Left lung (tissue), 4 donors: ENCODE measurements at regions not wholly inside any gene's neighbourhood (a gene's known extent, or its start where the extent isn't known, plus 50 kb on each side); places are given as distances from the start of the nearest gene placed in this dataset.

ENCODE experiments used
- ATAC-seq: fragments of 200-7000 bp; cut with Tn5 transposase; one replicate; pipeline ENCODE4 v1.9.1; 2020; ENCODE audit warnings: moderate library complexity
- DNase-seq, 4 donors: peaks; one replicate each; pipeline ENCODE4 v3.0.0-alpha.2; 2013 to 2020
- H3K27ac ChIP-seq, 2 donors: fragments of 200-600 bp; sonication (generic) in 1 of 2; one replicate each; pipeline versions ENCODE4 v1.5.0 to v1.8.0; 2020 to 2021
- H3K27me3 ChIP-seq, 2 donors: fragments of 200-600 bp; sonication (generic) in 1 of 2; one replicate each; pipeline versions ENCODE4 v1.5.0 to v1.8.0; 2020 to 2021
- H3K36me3 ChIP-seq, 2 donors: fragments of 200-600 bp; sonication (generic) in 1 of 2; one replicate each; pipeline versions ENCODE4 v1.5.0 to v1.8.0; 2020 to 2021
- H3K4me1 ChIP-seq, 2 donors: fragments of 200-600 bp; one replicate each; pipeline ENCODE4 v1.8.0; 2021
- H3K4me3 ChIP-seq, 2 donors: fragments of 200-600 bp; sonication (generic) in 1 of 2; one replicate each; pipeline versions ENCODE4 v1.5.0 to v1.8.0; 2020 to 2021; ENCODE audit warnings: mild to moderate bottlenecking in 1 of 2
- H3K9me3 ChIP-seq, 2 donors: fragments of 200-600 bp; sonication (generic) in 1 of 2; one replicate each; pipeline versions ENCODE4 v1.5.0 to v1.8.0; 2020 to 2021
- intact Hi-C, 2 donors: fragments of 100-400 bp; cut with DNase I; formaldehyde crosslinking; loops; one replicate each; pipeline versions ENCODE4 v1.11.2 to v1.14.2; 2022
- TF ChIP-seq, protein P1 (sequence below), 2 donors: fragments of 200-600 bp; sonication (generic) in 1 of 2; IDR thresholded peaks; one replicate each; pipeline versions ENCODE4 v1.5.0 to v1.8.0; 2021; ENCODE audit warnings: antibody characterized with exemption in 2 of 2
- donor health status: DM: no; HTN: yes; CAD: no.
- donor health status: DM: no; HTN: no; CAD: no.

- Histone ChIP-seq H3K27ac (no peak overlapping the region), H3K9me3 (no peaks in the 10 kb centered on the region), H3K36me3 (no peaks in the 10 kb centered on the region), H3K4me3 (no peak overlapping the region), H3K4me1 (no peaks in the 10 kb centered on the region), H3K27me3 (no peaks in the 10 kb centered on the region)
- TF ChIP-seq, protein P1, sequence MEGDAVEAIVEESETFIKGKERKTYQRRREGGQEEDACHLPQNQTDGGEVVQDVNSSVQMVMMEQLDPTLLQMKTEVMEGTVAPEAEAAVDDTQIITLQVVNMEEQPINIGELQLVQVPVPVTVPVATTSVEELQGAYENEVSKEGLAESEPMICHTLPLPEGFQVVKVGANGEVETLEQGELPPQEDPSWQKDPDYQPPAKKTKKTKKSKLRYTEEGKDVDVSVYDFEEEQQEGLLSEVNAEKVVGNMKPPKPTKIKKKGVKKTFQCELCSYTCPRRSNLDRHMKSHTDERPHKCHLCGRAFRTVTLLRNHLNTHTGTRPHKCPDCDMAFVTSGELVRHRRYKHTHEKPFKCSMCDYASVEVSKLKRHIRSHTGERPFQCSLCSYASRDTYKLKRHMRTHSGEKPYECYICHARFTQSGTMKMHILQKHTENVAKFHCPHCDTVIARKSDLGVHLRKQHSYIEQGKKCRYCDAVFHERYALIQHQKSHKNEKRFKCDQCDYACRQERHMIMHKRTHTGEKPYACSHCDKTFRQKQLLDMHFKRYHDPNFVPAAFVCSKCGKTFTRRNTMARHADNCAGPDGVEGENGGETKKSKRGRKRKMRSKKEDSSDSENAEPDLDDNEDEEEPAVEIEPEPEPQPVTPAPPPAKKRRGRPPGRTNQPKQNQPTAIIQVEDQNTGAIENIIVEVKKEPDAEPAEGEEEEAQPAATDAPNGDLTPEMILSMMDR (IDR thresholded peaks at IDR 0.05): no peak
- intact Hi-C loops: no loop called here
- ATAC-seq (no peak), DNase-seq (no peak)
Observed at GRCh38 chr21:41584603-41585176, 76.7 kb upstream of the TMPRSS2 start.

DNA sequence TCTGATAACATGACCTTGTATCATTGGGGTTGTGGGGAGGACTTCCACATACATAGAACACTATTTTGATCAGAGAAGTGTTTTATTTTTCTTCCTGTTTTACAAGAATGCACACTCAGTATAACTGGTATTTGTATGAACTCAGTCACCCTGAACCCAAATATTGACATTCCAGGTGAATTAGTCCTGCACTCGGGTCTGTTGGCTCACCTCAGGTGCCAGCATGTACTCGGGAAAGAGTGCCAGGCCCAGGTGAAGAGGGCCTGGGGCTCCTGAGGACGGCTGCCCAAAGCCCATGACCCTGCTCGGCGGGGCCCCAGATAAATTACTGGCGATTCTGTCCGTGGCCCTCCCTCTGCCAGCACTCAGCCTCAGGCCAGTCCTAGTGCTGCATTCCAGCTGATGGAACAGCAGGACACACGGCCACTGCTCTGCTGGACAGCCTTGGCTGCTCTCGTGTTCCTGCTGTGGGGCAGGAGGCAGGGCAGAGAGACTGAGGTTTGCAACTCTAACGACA, 75.4 kb upstream of the TMPRSS2 start:
- Histone ChIP-seq H3K4me1 (no peaks in the 10 kb centered on the region), H3K4me3 (no peak overlapping the region), H3K36me3 (no peaks in the 10 kb centered on the region), H3K27ac (peak overlapping the region; percentile 50 to 60), H3K27me3 (no peaks in the 10 kb centered on the region), H3K9me3 (peaks cover 0 to 9% of the 10 kb centered on the region in 2 donors)
- intact Hi-C loops: no loop called here
- TF ChIP-seq, protein P1 (IDR thresholded peaks at IDR 0.05): no peak
- ATAC-seq (peak; percentile 92), DNase-seq (peak in 3 of 4 donors; percentile 77 to 86 (median 82))

DNA sequence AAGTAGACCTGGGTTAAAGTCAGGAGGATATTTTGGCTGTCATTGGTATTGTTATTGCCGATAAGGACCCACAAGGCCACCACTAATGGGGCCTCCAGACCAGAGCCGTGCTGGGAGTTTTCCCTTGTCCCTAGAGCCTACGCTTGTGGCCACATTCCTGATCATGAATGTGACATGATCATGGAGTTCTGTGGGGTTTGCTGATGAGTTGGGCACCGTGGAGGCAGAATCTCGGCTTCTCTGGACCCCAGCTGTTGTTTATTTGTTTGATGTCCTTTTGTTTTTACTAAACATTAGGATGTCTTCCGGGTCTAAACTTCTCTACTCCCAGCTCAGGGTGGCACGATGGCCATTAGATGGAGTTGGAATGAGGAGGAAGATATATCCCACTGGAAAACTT, 74.9 kb upstream of the TMPRSS2 start:
- TF ChIP-seq, protein P1 (IDR thresholded peaks at IDR 0.05): no peak
- H3K4me3 ChIP-seq: no peak overlapping the region
- no peak for ATAC-seq
- no peaks in the 10 kb centered on the region for H3K36me3 ChIP-seq
- no peaks in the 10 kb centered on the region for H3K27me3 ChIP-seq
- H3K4me1 ChIP-seq: no peaks in the 10 kb centered on the region
- intact Hi-C loops: no loop called here
- peak overlapping the region; percentile 43 to 60 for H3K27ac ChIP-seq
- H3K9me3 ChIP-seq: peaks cover 0 to 14% of the 10 kb centered on the region in 2 donors
- DNase-seq: no peak

DNA sequence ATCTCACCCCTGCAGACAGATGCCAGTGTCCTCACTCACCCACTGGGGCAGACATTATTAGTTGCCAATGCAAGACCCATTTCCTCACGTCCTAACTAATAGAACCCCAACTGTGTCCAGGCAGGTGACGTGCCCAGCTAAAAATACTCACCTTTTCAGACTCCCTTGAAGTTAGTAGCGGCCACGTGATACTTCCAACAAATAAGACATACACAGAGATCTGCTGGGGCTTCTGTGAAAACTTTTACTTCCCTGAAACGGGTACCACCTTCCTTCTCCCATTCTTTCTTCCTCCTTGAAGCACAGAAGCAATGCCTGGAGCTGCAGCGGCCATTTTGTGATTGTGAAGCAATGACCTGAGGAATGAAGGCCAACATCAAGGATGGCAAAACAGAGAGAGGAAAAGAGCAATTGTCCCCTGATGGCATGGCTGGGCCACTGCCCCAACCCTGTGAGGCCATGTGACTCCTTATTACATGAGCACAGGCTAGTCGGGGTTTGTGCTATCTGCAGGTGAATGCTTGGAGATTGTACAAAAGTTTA, 74.4 kb upstream of the TMPRSS2 start:
- intact Hi-C loops: no loop called here
- H3K9me3 ChIP-seq: peaks cover 0 to 19% of the 10 kb centered on the region in 2 donors
- no peaks in the 10 kb centered on the region for H3K4me1 ChIP-seq
- H3K27ac ChIP-seq: peak overlapping the region; percentile 43 to 60
- no peak overlapping the region for H3K4me3 ChIP-seq
- no peaks in the 10 kb centered on the region for H3K36me3 ChIP-seq
- ATAC-seq (no peak), DNase-seq (no peak)
- H3K27me3 ChIP-seq: no peaks in the 10 kb centered on the region
- TF ChIP-seq, protein P1 (IDR thresholded peaks at IDR 0.05): no peak

GRCh38 chr21:41581592-41582228, 73.8 kb upstream of the TMPRSS2 start:
- Histone ChIP-seq H3K9me3 (peaks cover 0 to 24% of the 10 kb centered on the region in 2 donors), H3K4me3 (no peak overlapping the region), H3K4me1 (no peaks in the 10 kb centered on the region), H3K27ac (no peak overlapping the region), H3K36me3 (no peaks in the 10 kb centered on the region), H3K27me3 (no peaks in the 10 kb centered on the region)
- TF ChIP-seq, protein P1 (IDR thresholded peaks at IDR 0.05): no peak
- DNase-seq: no peak
- ATAC-seq: no peak
- intact Hi-C loops: no loop called here
